CD8-positive, alpha-beta memory T cell (primary cell): ENCODE measurements at regions not wholly inside any gene's neighbourhood (a gene's known extent, or its start where the extent isn't known, plus 50 kb on each side); places are given as distances from the start of the nearest gene placed in this dataset.

Experiments
- CTCF ChIA-PET: fragments of 350-600 bp; sonication (Branson Sonifier 250); formaldehyde crosslinking; loops from one replicate; lab custom pipeline; 2021; ENCODE audit warnings: antibody characterized with exemption; lab: Charles Lee
- POLR2A ChIA-PET: fragments of 350-600 bp; sonication (Branson Sonifier 250); formaldehyde crosslinking; loops from one replicate; lab custom pipeline; 2021; ENCODE audit warnings: antibody characterized with exemption; lab: Charles Lee
- DNase-seq, 5 donors: peaks; one replicate each; pipeline versions ENCODE4 v3.0.0 to v3.0.0-alpha.2; 2020 to 2022; ENCODE audit warnings: mixed read lengths in 1 of 5
- H3K27ac ChIP-seq: one replicate; pipeline ENCODE4 v1.7.0; 2013; ENCODE audit warnings: low read depth, mild to moderate bottlenecking, low read length, moderate library complexity
- H3K27me3 ChIP-seq: 2 replicates; pipeline ENCODE4 v1.7.0; 2013; ENCODE audit warnings: low read length, mild to moderate bottlenecking; ENCODE audit not compliant: insufficient read depth, poor library complexity, severe bottlenecking
- H3K36me3 ChIP-seq: 2 replicates; pipeline ENCODE4 v1.7.0; 2013; ENCODE audit warnings: mild to moderate bottlenecking, low read length, moderate library complexity; ENCODE audit not compliant: insufficient read depth
- H3K4me1 ChIP-seq: 2 replicates; pipeline ENCODE4 v1.7.0; 2013; ENCODE audit warnings: mild to moderate bottlenecking, low read length, moderate library complexity; ENCODE audit not compliant: insufficient read depth
- H3K4me3 ChIP-seq: 2 replicates; pipeline ENCODE4 v1.7.0; 2013; ENCODE audit warnings: mild to moderate bottlenecking, low read length
- H3K9me3 ChIP-seq: 2 replicates; pipeline ENCODE4 v1.7.0; 2013; ENCODE audit warnings: mild to moderate bottlenecking, low read length
- H3K27ac Mint-ChIP-seq, 8 donors: one replicate each; pipeline ENCODE4 v1.8.0; 2020 to 2021; ENCODE audit warnings: mixed read lengths in 8 of 8, mild to moderate bottlenecking in 6 of 8, inconsistent platforms in 3 of 8, moderate library complexity in 3 of 8
- H3K27me3 Mint-ChIP-seq, 2 donors: one replicate each; pipeline ENCODE4 v1.8.0; 2020 to 2021; ENCODE audit warnings: mixed read lengths in 2 of 2, mild to moderate bottlenecking in 1 of 2, moderate library complexity in 1 of 2
- H3K36me3 Mint-ChIP-seq, 3 donors: one replicate each; pipeline ENCODE4 v1.8.0; 2020 to 2021; ENCODE audit warnings: mixed read lengths in 3 of 3, inconsistent platforms in 1 of 3, mild to moderate bottlenecking in 1 of 3
- H3K4me1 Mint-ChIP-seq, 3 donors: one replicate each; pipeline ENCODE4 v1.8.0; 2020 to 2021; ENCODE audit warnings: mixed read lengths in 3 of 3, inconsistent platforms in 1 of 3, mild to moderate bottlenecking in 1 of 3
- H3K4me3 Mint-ChIP-seq, 7 donors: one replicate each; pipeline ENCODE4 v1.8.0; 2020 to 2021; ENCODE audit warnings: mixed read lengths in 7 of 7, mild to moderate bottlenecking in 6 of 7, moderate library complexity in 4 of 7, inconsistent platforms in 2 of 7
- H3K9me3 Mint-ChIP-seq, 5 donors: one replicate each; pipeline ENCODE4 v1.8.0; 2020 to 2022; ENCODE audit warnings: mixed read lengths in 5 of 5, mild to moderate bottlenecking in 3 of 5, moderate library complexity in 2 of 5, inconsistent platforms in 1 of 5

GRCh38 chr4:89538886-89539285, 231.3 kb upstream of the GPRIN3 start:
- Histone ChIP-seq H3K4me1 (no peaks in the 10 kb centered on the region), H3K27ac (no peak overlapping the region), H3K9me3 (no peaks in the 10 kb centered on the region), H3K27me3 (no peaks in the 10 kb centered on the region), H3K36me3 (no peaks in the 10 kb centered on the region), H3K4me3 (no peak overlapping the region)
- H3K9me3 Mint-ChIP-seq: peaks cover 2 to 11% (median 11%) of the 10 kb centered on the region in 5 donors
- peaks cover 4 to 32% of the 10 kb centered on the region in 2 donors for H3K27me3 Mint-ChIP-seq
- CTCF ChIA-PET: no interaction called here
- H3K27ac Mint-ChIP-seq: no peak overlapping the region
- H3K4me3 Mint-ChIP-seq: no peak overlapping the region
- no peaks in the 10 kb centered on the region for H3K4me1 Mint-ChIP-seq
- POLR2A ChIA-PET: no interaction called here
- no peak for DNase-seq
- H3K36me3 Mint-ChIP-seq: peaks cover 0 to 8% (median 0%) of the 10 kb centered on the region in 3 donors

GRCh38 chr4:89538171-89538570, 230.6 kb upstream of the GPRIN3 start:
- Mint-ChIP-seq H3K4me1 (no peaks in the 10 kb centered on the region), H3K27ac (no peak overlapping the region), H3K36me3 (peaks cover 0 to 8% (median 0%) of the 10 kb centered on the region in 3 donors), H3K9me3 (peaks cover 2 to 6% (median 5%) of the 10 kb centered on the region in 5 donors), H3K27me3 (peaks cover 4 to 32% of the 10 kb centered on the region in 2 donors), H3K4me3 (no peak overlapping the region)
- Histone ChIP-seq H3K27me3 (no peaks in the 10 kb centered on the region), H3K27ac (no peak overlapping the region), H3K9me3 (no peaks in the 10 kb centered on the region), H3K36me3 (no peaks in the 10 kb centered on the region), H3K4me1 (no peaks in the 10 kb centered on the region), H3K4me3 (no peak overlapping the region)
- DNase-seq: no peak
- ChIA-PET CTCF (no interaction called here), POLR2A (no interaction called here)

- Histone ChIP-seq H3K9me3 (no peaks in the 10 kb centered on the region), H3K27ac (no peak overlapping the region), H3K4me3 (no peak overlapping the region), H3K27me3 (no peaks in the 10 kb centered on the region), H3K36me3 (no peaks in the 10 kb centered on the region), H3K4me1 (no peaks in the 10 kb centered on the region)
- Mint-ChIP-seq H3K4me1 (no peaks in the 10 kb centered on the region), H3K27me3 (peaks cover 4 to 35% of the 10 kb centered on the region in 2 donors), H3K27ac (no peak overlapping the region), H3K4me3 (no peak overlapping the region), H3K9me3 (peaks cover 0 to 1% (median 0%) of the 10 kb centered on the region in 5 donors), H3K36me3 (peaks cover 0 to 8% (median 0%) of the 10 kb centered on the region in 3 donors)
- ChIA-PET POLR2A (no interaction called here), CTCF (no interaction called here)
- DNase-seq: no peak
Measured at GRCh38 chr4:89537281-89537680, 229.7 kb upstream of the GPRIN3 start.

- H3K36me3 ChIP-seq: no peaks in the 10 kb centered on the region
- H3K27me3 ChIP-seq: no peaks in the 10 kb centered on the region
- Mint-ChIP-seq H3K4me1 (no peaks in the 10 kb centered on the region), H3K27me3 (peaks cover 3 to 30% of the 10 kb centered on the region in 2 donors), H3K27ac (no peak overlapping the region), H3K9me3 (no peaks in the 10 kb centered on the region), H3K36me3 (peaks cover 0 to 3% (median 0%) of the 10 kb centered on the region in 3 donors), H3K4me3 (no peak overlapping the region)
- no peaks in the 10 kb centered on the region for H3K4me1 ChIP-seq
- ChIA-PET CTCF (no interaction called here), POLR2A (no interaction called here)
- no peak for DNase-seq
- H3K4me3 ChIP-seq: no peak overlapping the region
- H3K9me3 ChIP-seq: no peaks in the 10 kb centered on the region
- no peak overlapping the region for H3K27ac ChIP-seq
Measured at GRCh38 chr4:89535251-89535650, 227.7 kb upstream of the GPRIN3 start.

- H3K4me1 Mint-ChIP-seq: no peaks in the 10 kb centered on the region
- Histone ChIP-seq H3K4me1 (no peaks in the 10 kb centered on the region), H3K27me3 (no peaks in the 10 kb centered on the region), H3K4me3 (no peak overlapping the region), H3K27ac (no peak overlapping the region), H3K36me3 (no peaks in the 10 kb centered on the region), H3K9me3 (no peaks in the 10 kb centered on the region)
- peaks cover 0 to 24% of the 10 kb centered on the region in 2 donors for H3K27me3 Mint-ChIP-seq
- no peak for DNase-seq
- ChIA-PET POLR2A (no interaction called here), CTCF (no interaction called here)
- peaks cover 0 to 3% (median 0%) of the 10 kb centered on the region in 3 donors for H3K36me3 Mint-ChIP-seq
- no peaks in the 10 kb centered on the region for H3K9me3 Mint-ChIP-seq
- H3K27ac Mint-ChIP-seq: peak overlapping the region in 1 of 8 donors; percentile 4
- H3K4me3 Mint-ChIP-seq: no peak overlapping the region
Measured at GRCh38 chr4:89534356-89534755, 226.8 kb upstream of the GPRIN3 start.

GRCh38 chr4:89531932-89532640, 224.5 kb upstream of the GPRIN3 start:
- no peak overlapping the region for H3K4me3 ChIP-seq
- no peaks in the 10 kb centered on the region for H3K36me3 ChIP-seq
- H3K36me3 Mint-ChIP-seq: peaks cover 0 to 3% (median 0%) of the 10 kb centered on the region in 3 donors
- no peaks in the 10 kb centered on the region for H3K9me3 Mint-ChIP-seq
- no peaks in the 10 kb centered on the region for H3K27me3 ChIP-seq
- ChIA-PET POLR2A (no interaction called here), CTCF (no interaction called here)
- H3K9me3 ChIP-seq: no peaks in the 10 kb centered on the region
- H3K4me1 Mint-ChIP-seq: peaks cover 5 to 7% (median 6%) of the 10 kb centered on the region in 3 donors
- peaks cover 5% of the 10 kb centered on the region for H3K4me1 ChIP-seq
- H3K4me3 Mint-ChIP-seq: no peak overlapping the region
- peaks cover 0 to 23% of the 10 kb centered on the region in 2 donors for H3K27me3 Mint-ChIP-seq
- no peak overlapping the region for H3K27ac ChIP-seq
- no peak overlapping the region for H3K27ac Mint-ChIP-seq
- DNase-seq: no peak

- ChIA-PET CTCF (no interaction called here), POLR2A (no interaction called here)
- Mint-ChIP-seq H3K9me3 (no peaks in the 10 kb centered on the region), H3K27me3 (peaks cover 7 to 19% of the 10 kb centered on the region in 2 donors), H3K4me1 (peaks cover 5 to 7% (median 6%) of the 10 kb centered on the region in 3 donors), H3K27ac (no peak overlapping the region), H3K36me3 (no peaks in the 10 kb centered on the region), H3K4me3 (no peak overlapping the region)
- Histone ChIP-seq H3K27me3 (no peaks in the 10 kb centered on the region), H3K27ac (no peak overlapping the region), H3K36me3 (no peaks in the 10 kb centered on the region), H3K9me3 (no peaks in the 10 kb centered on the region), H3K4me3 (no peak overlapping the region), H3K4me1 (peaks cover 5% of the 10 kb centered on the region)
- DNase-seq: peak in 2 of 5 donors; percentile 1 to 29
Measured at GRCh38 chr4:89528526-89529133, 221.0 kb upstream of the GPRIN3 start.

GRCh38 chr4:89521826-89522225, 214.2 kb upstream of the GPRIN3 start:
- Histone ChIP-seq H3K4me3 (no peak overlapping the region), H3K9me3 (no peaks in the 10 kb centered on the region), H3K27me3 (peaks cover 14% of the 10 kb centered on the region), H3K4me1 (no peaks in the 10 kb centered on the region), H3K27ac (no peak overlapping the region), H3K36me3 (no peaks in the 10 kb centered on the region)
- POLR2A ChIA-PET: no interaction called here
- Mint-ChIP-seq H3K9me3 (no peaks in the 10 kb centered on the region), H3K4me3 (no peak overlapping the region), H3K27me3 (peaks cover 15 to 60% of the 10 kb centered on the region in 2 donors), H3K4me1 (no peaks in the 10 kb centered on the region), H3K27ac (no peak overlapping the region), H3K36me3 (peaks cover 0 to 3% (median 0%) of the 10 kb centered on the region in 3 donors)
- no peak for DNase-seq
- CTCF ChIA-PET: no interaction called here
